Activated naive CD8-positive, alpha-beta T cell (primary cell): ENCODE measurements at regions not wholly inside any gene's neighbourhood (a gene's known extent, or its start where the extent isn't known, plus 50 kb on each side); places are given as distances from the start of the nearest gene placed in this dataset.
"Not testable (repeated sequence)": the region's sequence is repeated elsewhere in the genome, so short reads cannot be mapped to it uniquely, and the experiment has no call there.

Experiments used
- H3K27ac Mint-ChIP-seq: one replicate; pipeline ENCODE4 v1.8.0; 2021; ENCODE audit warnings: mixed read lengths
- H3K27me3 Mint-ChIP-seq: one replicate; pipeline ENCODE4 v1.8.0; 2021; ENCODE audit warnings: mixed read lengths
- H3K36me3 Mint-ChIP-seq: one replicate; pipeline ENCODE4 v1.8.0; 2021; ENCODE audit warnings: mixed read lengths
- H3K4me1 Mint-ChIP-seq: one replicate; pipeline ENCODE4 v1.8.0; 2021; ENCODE audit warnings: low read depth, mixed read lengths
- H3K4me3 Mint-ChIP-seq: one replicate; pipeline ENCODE4 v1.8.0; 2021; ENCODE audit warnings: mild to moderate bottlenecking, mixed read lengths
- H3K9me3 Mint-ChIP-seq: one replicate; pipeline ENCODE4 v1.8.0; 2021; ENCODE audit warnings: low read depth, mixed read lengths

- peaks cover 6% of the 10 kb centered on the region for H3K9me3 Mint-ChIP-seq
- peaks cover 4% of the 10 kb centered on the region for H3K27me3 Mint-ChIP-seq
- no peak overlapping the region for H3K27ac Mint-ChIP-seq
Measured at GRCh38 chr15:95018888-95019545, 787.7 kb downstream of the MCTP2 start.

GRCh38 chr15:95019907-95020306 lies 788.5 kb downstream of the MCTP2 start:
- H3K4me1 Mint-ChIP-seq, result no peaks in the 10 kb centered on the region
- H3K27me3 Mint-ChIP-seq, result peaks cover 1% of the 10 kb centered on the region
- no peaks in the 10 kb centered on the region for H3K36me3 Mint-ChIP-seq
- peaks cover 6% of the 10 kb centered on the region for H3K9me3 Mint-ChIP-seq
- H3K4me3 Mint-ChIP-seq, result no peak overlapping the region
- no peak overlapping the region for H3K27ac Mint-ChIP-seq

More at GRCh38 chr15:95018888-95019545, 787.7 kb downstream of the MCTP2 start:
- Mint-ChIP-seq H3K36me3 (no peaks in the 10 kb centered on the region), H3K4me3 (no peak overlapping the region), H3K4me1 (no peaks in the 10 kb centered on the region)

- Mint-ChIP-seq H3K9me3 (peaks cover 6% of the 10 kb centered on the region), H3K27me3 (peaks cover 3% of the 10 kb centered on the region), H3K4me1 (no peaks in the 10 kb centered on the region), H3K27ac (no peak overlapping the region), H3K36me3 (no peaks in the 10 kb centered on the region), H3K4me3 (no peak overlapping the region)
Measured at GRCh38 chr15:95021816-95022215, 790.5 kb downstream of the MCTP2 start.

- no peaks in the 10 kb centered on the region for H3K4me1 Mint-ChIP-seq
- H3K27ac Mint-ChIP-seq, result no peak overlapping the region
- no peak overlapping the region for H3K4me3 Mint-ChIP-seq
- peaks cover 6% of the 10 kb centered on the region for H3K9me3 Mint-ChIP-seq
- peaks cover 3% of the 10 kb centered on the region for H3K27me3 Mint-ChIP-seq
- no peaks in the 10 kb centered on the region for H3K36me3 Mint-ChIP-seq
Measured at GRCh38 chr15:95024351-95024750, 793.0 kb downstream of the MCTP2 start.

GRCh38 chr15:95025924-95026728 lies 794.8 kb downstream of the MCTP2 start:
- no peaks in the 10 kb centered on the region for H3K4me1 Mint-ChIP-seq
- H3K27ac Mint-ChIP-seq, result no peak overlapping the region
- H3K4me3 Mint-ChIP-seq, result no peak overlapping the region
- H3K36me3 Mint-ChIP-seq, result no peaks in the 10 kb centered on the region
- peaks cover 3% of the 10 kb centered on the region for H3K27me3 Mint-ChIP-seq
- peaks cover 6% of the 10 kb centered on the region for H3K9me3 Mint-ChIP-seq

GRCh38 chr15:95027981-95028380 lies 796.6 kb downstream of the MCTP2 start:
- H3K27me3 Mint-ChIP-seq, result peaks cover 3% of the 10 kb centered on the region
- H3K27ac Mint-ChIP-seq, result no peak overlapping the region

GRCh38 chr15:95032156-95032555 lies 800.8 kb downstream of the MCTP2 start:
- Mint-ChIP-seq H3K27me3 (peaks cover 3% of the 10 kb centered on the region), H3K9me3 (no peaks in the 10 kb centered on the region), H3K27ac (no peak overlapping the region), H3K4me3 (no peak overlapping the region), H3K36me3 (no peaks in the 10 kb centered on the region), H3K4me1 (no peaks in the 10 kb centered on the region)

More at GRCh38 chr15:95027981-95028380, 796.6 kb downstream of the MCTP2 start:
- no peak overlapping the region for H3K4me3 Mint-ChIP-seq
- H3K4me1 Mint-ChIP-seq, result no peaks in the 10 kb centered on the region
- H3K36me3 Mint-ChIP-seq, result no peaks in the 10 kb centered on the region
- H3K9me3 Mint-ChIP-seq, result no peaks in the 10 kb centered on the region

GRCh38 chr15:95035106-95035505 lies 803.7 kb downstream of the MCTP2 start:
- Mint-ChIP-seq H3K4me1 (no peaks in the 10 kb centered on the region), H3K9me3 (no peaks in the 10 kb centered on the region), H3K27me3 (peaks cover 3% of the 10 kb centered on the region), H3K27ac (no peak overlapping the region), H3K36me3 (no peaks in the 10 kb centered on the region), H3K4me3 (no peak overlapping the region)

- Mint-ChIP-seq H3K4me3 (no peak overlapping the region), H3K9me3 (no peaks in the 10 kb centered on the region), H3K27me3 (no peaks in the 10 kb centered on the region), H3K27ac (no peak overlapping the region), H3K36me3 (no peaks in the 10 kb centered on the region), H3K4me1 (no peaks in the 10 kb centered on the region)
Measured at GRCh38 chr15:95041297-95041696, 809.9 kb downstream of the MCTP2 start.

GRCh38 chr15:95043236-95043932 lies 812.0 kb downstream of the MCTP2 start:
- not testable (repeated sequence) for H3K27ac Mint-ChIP-seq, H3K27me3 Mint-ChIP-seq

GRCh38 chr15:95043933-95044313 lies 812.6 kb downstream of the MCTP2 start:
- no peaks in the 10 kb centered on the region for H3K4me1 Mint-ChIP-seq
- peaks cover 8% of the 10 kb centered on the region for H3K9me3 Mint-ChIP-seq
- H3K27ac Mint-ChIP-seq, result no peak overlapping the region
- no peaks in the 10 kb centered on the region for H3K36me3 Mint-ChIP-seq
- no peaks in the 10 kb centered on the region for H3K27me3 Mint-ChIP-seq
- H3K4me3 Mint-ChIP-seq, result no peak overlapping the region

More at GRCh38 chr15:95043236-95043932, 812.0 kb downstream of the MCTP2 start:
- not testable (repeated sequence) for H3K4me1 Mint-ChIP-seq, H3K9me3 Mint-ChIP-seq, H3K4me3 Mint-ChIP-seq, H3K36me3 Mint-ChIP-seq

GRCh38 chr15:95044745-95045417 lies 813.5 kb downstream of the MCTP2 start:
- Mint-ChIP-seq H3K4me1 (no peaks in the 10 kb centered on the region), H3K27ac (no peak overlapping the region), H3K27me3 (no peaks in the 10 kb centered on the region), H3K9me3 (peaks cover 16% of the 10 kb centered on the region), H3K4me3 (no peak overlapping the region), H3K36me3 (no peaks in the 10 kb centered on the region)

GRCh38 chr15:95051861-95052260 lies 820.5 kb downstream of the MCTP2 start:
- peaks cover 20% of the 10 kb centered on the region for H3K9me3 Mint-ChIP-seq
- H3K4me3 Mint-ChIP-seq, result no peak overlapping the region
- no peaks in the 10 kb centered on the region for H3K4me1 Mint-ChIP-seq
- H3K27me3 Mint-ChIP-seq, result no peaks in the 10 kb centered on the region
- H3K27ac Mint-ChIP-seq, result no peak overlapping the region
- H3K36me3 Mint-ChIP-seq, result no peaks in the 10 kb centered on the region

GRCh38 chr15:95059346-95059905 lies 828.1 kb downstream of the MCTP2 start:
- H3K9me3 Mint-ChIP-seq, result peaks cover 5% of the 10 kb centered on the region
- H3K27ac Mint-ChIP-seq, result no peak overlapping the region
- H3K27me3 Mint-ChIP-seq, result peaks cover 3% of the 10 kb centered on the region
- H3K4me1 Mint-ChIP-seq, result no peaks in the 10 kb centered on the region
- no peak overlapping the region for H3K4me3 Mint-ChIP-seq
- no peaks in the 10 kb centered on the region for H3K36me3 Mint-ChIP-seq
